ENCODE measurements at regions not wholly inside any gene's neighbourhood (a gene's known extent, or its start where the extent isn't known, plus 50 kb on each side); places are given as distances from the start of the nearest gene placed in this dataset.

GRCh38 chr13:87324558-87324957 is 346.6 kb upstream of the SLITRK5 start:
- no peaks in the 10 kb centered on the region for H4K20me1 ChIP-seq (ENCODE audit: insufficient read depth, low read length)
- H3K4me2 ChIP-seq (ENCODE audit: low read length): no peak overlapping the region
- H2AFZ ChIP-seq (ENCODE audit: low read length): no peak overlapping the region
- no peaks in the 10 kb centered on the region for H3K9me2 ChIP-seq (ENCODE audit: low read depth, low read length)
- no peaks in the 10 kb centered on the region for H3K36me3 ChIP-seq (ENCODE audit: insufficient read depth, low read length)
- H3K4me3 ChIP-seq (ENCODE audit: low read depth, low read length, poor library complexity, severe bottlenecking): no peak overlapping the region
- no peak overlapping the region for H3K27ac ChIP-seq (ENCODE audit: low read depth, low read length, poor library complexity, severe bottlenecking)
- H3K9ac ChIP-seq (ENCODE audit: low read length): no peak overlapping the region
- no peaks in the 10 kb centered on the region for H3K9me3 ChIP-seq (ENCODE audit: low read length)
- no peaks in the 10 kb centered on the region for H3K79me2 ChIP-seq (ENCODE audit: insufficient read depth, low read length)
- H3K27me3 ChIP-seq (ENCODE audit: insufficient read depth, low read length): no peaks in the 10 kb centered on the region
- no peak for TF ChIP-seq EZH2 (IDR thresholded peaks at IDR 0.05; ENCODE audit: borderline replicate concordance, low read length)
- TF ChIP-seq, protein P1, sequence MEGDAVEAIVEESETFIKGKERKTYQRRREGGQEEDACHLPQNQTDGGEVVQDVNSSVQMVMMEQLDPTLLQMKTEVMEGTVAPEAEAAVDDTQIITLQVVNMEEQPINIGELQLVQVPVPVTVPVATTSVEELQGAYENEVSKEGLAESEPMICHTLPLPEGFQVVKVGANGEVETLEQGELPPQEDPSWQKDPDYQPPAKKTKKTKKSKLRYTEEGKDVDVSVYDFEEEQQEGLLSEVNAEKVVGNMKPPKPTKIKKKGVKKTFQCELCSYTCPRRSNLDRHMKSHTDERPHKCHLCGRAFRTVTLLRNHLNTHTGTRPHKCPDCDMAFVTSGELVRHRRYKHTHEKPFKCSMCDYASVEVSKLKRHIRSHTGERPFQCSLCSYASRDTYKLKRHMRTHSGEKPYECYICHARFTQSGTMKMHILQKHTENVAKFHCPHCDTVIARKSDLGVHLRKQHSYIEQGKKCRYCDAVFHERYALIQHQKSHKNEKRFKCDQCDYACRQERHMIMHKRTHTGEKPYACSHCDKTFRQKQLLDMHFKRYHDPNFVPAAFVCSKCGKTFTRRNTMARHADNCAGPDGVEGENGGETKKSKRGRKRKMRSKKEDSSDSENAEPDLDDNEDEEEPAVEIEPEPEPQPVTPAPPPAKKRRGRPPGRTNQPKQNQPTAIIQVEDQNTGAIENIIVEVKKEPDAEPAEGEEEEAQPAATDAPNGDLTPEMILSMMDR (IDR thresholded peaks at IDR 0.05; ENCODE audit: low read length): no peak
- no peaks in the 10 kb centered on the region for H3K4me1 ChIP-seq (ENCODE audit: insufficient read depth, low read length, severe bottlenecking)
- H3F3A ChIP-seq (ENCODE audit: insufficient read depth, low read length): no peaks in the 10 kb centered on the region

GRCh38 chr13:87331178-87331577 is 340.0 kb upstream of the SLITRK5 start:
- H3K27ac ChIP-seq (ENCODE audit: low read depth, low read length, poor library complexity, severe bottlenecking): no peak overlapping the region
- H2AFZ ChIP-seq (ENCODE audit: low read length): no peak overlapping the region
- H3K27me3 ChIP-seq (ENCODE audit: insufficient read depth, low read length): no peaks in the 10 kb centered on the region
- H3K9me3 ChIP-seq (ENCODE audit: low read length): no peaks in the 10 kb centered on the region
- no peaks in the 10 kb centered on the region for H3K4me1 ChIP-seq (ENCODE audit: insufficient read depth, low read length, severe bottlenecking)
- no peaks in the 10 kb centered on the region for H4K20me1 ChIP-seq (ENCODE audit: insufficient read depth, low read length)
- TF ChIP-seq EZH2 (IDR thresholded peaks at IDR 0.05; ENCODE audit: borderline replicate concordance, low read length): no peak
- TF ChIP-seq, protein P1 (IDR thresholded peaks at IDR 0.05; ENCODE audit: low read length): no peak
- no peaks in the 10 kb centered on the region for H3K9me2 ChIP-seq (ENCODE audit: low read depth, low read length)
- no peak overlapping the region for H3K9ac ChIP-seq (ENCODE audit: low read length)
- H3K4me2 ChIP-seq (ENCODE audit: low read length): no peak overlapping the region
- H3F3A ChIP-seq (ENCODE audit: insufficient read depth, low read length): no peaks in the 10 kb centered on the region
- H3K79me2 ChIP-seq (ENCODE audit: insufficient read depth, low read length): no peaks in the 10 kb centered on the region
- H3K36me3 ChIP-seq (ENCODE audit: insufficient read depth, low read length): no peaks in the 10 kb centered on the region
- no peak overlapping the region for H3K4me3 ChIP-seq (ENCODE audit: low read depth, low read length, poor library complexity, severe bottlenecking)

DNA sequence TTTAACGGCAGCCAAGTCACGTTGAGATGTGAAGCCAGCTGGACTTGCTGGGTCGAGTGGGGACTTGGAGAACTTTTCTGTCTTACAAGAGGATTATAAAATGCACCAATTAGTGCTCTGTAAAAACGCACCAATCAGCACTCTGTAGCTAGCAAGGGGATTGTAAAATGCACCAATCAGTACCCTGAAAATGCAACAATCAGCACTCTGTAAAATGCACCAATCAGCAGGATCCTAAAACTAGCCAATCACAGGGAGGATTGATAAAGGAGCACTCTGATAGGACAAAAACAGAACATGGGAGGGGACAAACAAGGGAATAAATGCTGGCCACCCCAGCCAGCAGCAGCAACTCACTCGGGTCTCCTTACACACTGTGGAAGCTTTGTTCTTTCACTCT is 337.6 kb upstream of the SLITRK5 start:
- H3K27ac ChIP-seq (ENCODE audit: low read depth, low read length, poor library complexity, severe bottlenecking): no peak overlapping the region
- no peaks in the 10 kb centered on the region for H4K20me1 ChIP-seq (ENCODE audit: insufficient read depth, low read length)
- no peaks in the 10 kb centered on the region for H3K9me3 ChIP-seq (ENCODE audit: low read length)
- no peaks in the 10 kb centered on the region for H3F3A ChIP-seq (ENCODE audit: insufficient read depth, low read length)
- no peaks in the 10 kb centered on the region for H3K4me1 ChIP-seq (ENCODE audit: insufficient read depth, low read length, severe bottlenecking)
- TF ChIP-seq EZH2 (IDR thresholded peaks at IDR 0.05; ENCODE audit: borderline replicate concordance, low read length): no peak
- TF ChIP-seq, protein P1 (IDR thresholded peaks at IDR 0.05; ENCODE audit: low read length): no peak
- H3K27me3 ChIP-seq (ENCODE audit: insufficient read depth, low read length): no peaks in the 10 kb centered on the region
- no peaks in the 10 kb centered on the region for H3K9me2 ChIP-seq (ENCODE audit: low read depth, low read length)
- H3K9ac ChIP-seq (ENCODE audit: low read length): no peak overlapping the region
- H3K79me2 ChIP-seq (ENCODE audit: insufficient read depth, low read length): no peaks in the 10 kb centered on the region
- no peaks in the 10 kb centered on the region for H3K36me3 ChIP-seq (ENCODE audit: insufficient read depth, low read length)
- H3K4me2 ChIP-seq (ENCODE audit: low read length): no peak overlapping the region
- no peak overlapping the region for H2AFZ ChIP-seq (ENCODE audit: low read length)
- no peak overlapping the region for H3K4me3 ChIP-seq (ENCODE audit: low read depth, low read length, poor library complexity, severe bottlenecking)

Data from OCI-LY1 (cell line).